GM18861 (cell line): ENCODE measurements at regions not wholly inside any gene's neighbourhood (a gene's known extent, or its start where the extent isn't known, plus 50 kb on each side); places are given as distances from the start of the nearest gene placed in this dataset.
"Not testable (repeated sequence)": the region's sequence is repeated elsewhere in the genome, so short reads cannot be mapped to it uniquely, and the experiment has no call there.

ENCODE experiments used
- ATAC-seq: cut with Tn5 transposase; IDR thresholded peaks from one replicate; pipeline ENCODE4 v1.9.1; 2021; ENCODE audit not compliant: unreplicated experiment

- no peak for ATAC-seq
These were observed 50.5 kb upstream of the PRNP start for GRCh38 chr20:4635781-4636180.

- no peak for ATAC-seq
These were observed 50.9 kb upstream of the PRNP start for GRCh38 chr20:4635342-4635741.

GRCh38 chr20:4633780-4634179 is 52.5 kb upstream of the PRNP start:
- no peak for ATAC-seq

- no peak for ATAC-seq
These were observed 52.9 kb upstream of the PRNP start for GRCh38 chr20:4633379-4633778.

GRCh38 chr20:4632876-4633275 is 53.4 kb upstream of the PRNP start:
- no peak for ATAC-seq

GRCh38 chr20:4626228-4626627 is 60.0 kb upstream of the PRNP start:
- ATAC-seq = no peak

GRCh38 chr20:4625687-4626086 is 60.6 kb upstream of the PRNP start:
- ATAC-seq = no peak

GRCh38 chr20:4624675-4625336 is 61.5 kb upstream of the PRNP start:
- not testable (repeated sequence) for ATAC-seq

- not testable (repeated sequence) for ATAC-seq
These were observed 67.1 kb upstream of the PRNP start for GRCh38 chr20:4619144-4619543.

GRCh38 chr20:4617484-4617883 is 68.8 kb upstream of the PRNP start:
- no peak for ATAC-seq

GRCh38 chr20:4617019-4617418 is 69.2 kb upstream of the PRNP start:
- ATAC-seq = no peak

- no peak for ATAC-seq
These were observed 72.3 kb upstream of the PRNP start for GRCh38 chr20:4613718-4614620.

- no peak for ATAC-seq
These were observed 73.1 kb upstream of the PRNP start for GRCh38 chr20:4613184-4613583.

GRCh38 chr20:4610871-4611270 is 75.4 kb upstream of the PRNP start:
- ATAC-seq = no peak

- ATAC-seq = no peak
These were observed 76.7 kb upstream of the PRNP start for GRCh38 chr20:4609511-4609910.

- no peak for ATAC-seq
These were observed 77.4 kb upstream of the PRNP start for GRCh38 chr20:4608861-4609260.

- ATAC-seq = no peak
These were observed 79.0 kb upstream of the PRNP start for GRCh38 chr20:4607287-4607713.

- no peak for ATAC-seq
These were observed 80.2 kb upstream of the PRNP start for GRCh38 chr20:4606051-4606450.

- no peak for ATAC-seq
These were observed 81.1 kb upstream of the PRNP start for GRCh38 chr20:4605166-4605565.

GRCh38 chr20:4604580-4604979 is 81.7 kb upstream of the PRNP start:
- no peak for ATAC-seq

- ATAC-seq = no peak
These were observed 82.5 kb upstream of the PRNP start for GRCh38 chr20:4603724-4604123.

GRCh38 chr20:4602297-4602631 is 84.0 kb upstream of the PRNP start:
- ATAC-seq = no peak
